ENCODE measurements at regions not wholly inside any gene's neighbourhood (a gene's known extent, or its start where the extent isn't known, plus 50 kb on each side); places are given as distances from the start of the nearest gene placed in this dataset.

- no peak for DNase-seq
Observed at GRCh38 chr12:125606312-125606711, 541.1 kb downstream of the AACS start.

GRCh38 chr12:125610292-125610691 is 545.1 kb downstream of the AACS start:
- DNase-seq = no peak

DNA sequence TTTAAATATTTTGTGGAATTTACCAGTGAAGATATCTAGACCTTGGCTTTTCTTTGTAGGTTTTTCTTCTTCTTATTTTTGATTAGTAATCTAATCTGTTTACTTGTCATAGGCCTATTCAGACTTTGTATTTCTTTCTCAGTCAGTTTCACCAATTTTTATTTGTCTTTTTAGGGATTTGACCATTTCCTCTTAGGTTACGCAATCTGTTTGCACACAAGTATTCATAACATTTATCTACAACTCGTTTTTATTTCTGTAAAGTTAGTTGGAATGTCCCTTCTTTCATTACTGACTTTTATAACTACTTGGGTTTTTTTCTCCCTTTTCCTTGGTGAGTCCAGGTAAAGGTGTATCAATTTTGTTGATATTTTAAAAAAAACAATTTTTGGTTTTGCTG is 545.7 kb downstream of the AACS start:
- DNase-seq = no peak

DNA sequence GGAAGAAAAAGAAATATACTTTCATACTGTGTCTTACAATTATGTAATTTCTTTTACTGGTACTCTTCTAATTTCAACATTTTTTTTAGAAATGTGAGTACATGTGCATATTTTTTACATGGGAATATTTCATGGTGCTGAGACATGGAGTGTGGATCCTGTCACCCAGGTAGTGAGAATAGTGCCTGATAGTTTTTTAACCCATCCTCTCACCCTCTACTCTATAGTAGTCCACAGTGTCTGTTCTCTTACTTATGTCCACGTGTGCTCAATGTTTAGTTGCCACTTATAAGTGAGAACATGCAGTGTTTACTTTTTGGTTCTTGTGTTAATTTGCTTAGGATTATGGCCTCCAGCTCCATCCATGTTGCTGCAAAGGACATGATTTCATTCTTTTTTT is 548.8 kb downstream of the AACS start:
- DNase-seq = no peak

GRCh38 chr12:125619723-125620122 is 554.5 kb downstream of the AACS start:
- no peak for DNase-seq

DNA sequence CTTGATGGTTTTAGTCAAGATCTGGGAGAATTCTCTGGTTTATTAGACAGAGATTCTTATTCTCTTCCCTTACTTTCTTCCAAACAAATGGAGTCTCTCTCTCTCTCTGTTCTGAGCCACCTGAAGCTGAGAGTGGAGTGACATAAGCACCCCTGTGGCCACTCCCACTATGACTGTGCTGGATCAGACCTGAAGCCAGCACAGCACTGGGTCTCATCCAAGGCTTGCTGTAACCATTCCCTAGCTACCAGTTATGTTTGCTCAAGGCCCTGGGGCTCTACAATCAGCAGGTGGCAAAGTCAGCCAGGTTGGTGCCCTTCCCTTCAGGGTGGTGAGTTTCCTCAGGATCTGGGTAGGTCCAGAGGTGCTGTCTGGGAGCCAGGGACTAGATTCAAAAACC is 568.5 kb downstream of the AACS start:
- no peak for DNase-seq

DNA sequence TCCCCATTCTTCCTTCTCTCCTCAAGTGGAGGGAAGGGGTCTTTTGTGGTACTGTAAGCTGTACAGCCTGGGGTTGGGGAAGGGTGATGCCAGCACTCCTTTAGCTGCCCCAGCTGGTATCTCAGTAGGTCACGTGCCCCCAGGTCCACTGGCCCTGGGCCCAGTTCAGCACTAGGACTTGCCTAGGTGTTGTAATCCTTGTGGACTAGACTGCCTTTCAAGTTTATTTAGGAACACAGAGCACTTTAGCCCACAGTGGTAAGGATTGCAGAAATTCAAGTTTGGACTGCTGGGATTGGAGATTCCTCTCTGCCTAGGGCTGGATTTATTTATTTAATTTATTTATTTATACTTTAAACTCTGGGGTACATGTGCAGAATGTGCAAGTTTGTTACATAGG is 569.6 kb downstream of the AACS start:
- no peak for DNase-seq

DNA sequence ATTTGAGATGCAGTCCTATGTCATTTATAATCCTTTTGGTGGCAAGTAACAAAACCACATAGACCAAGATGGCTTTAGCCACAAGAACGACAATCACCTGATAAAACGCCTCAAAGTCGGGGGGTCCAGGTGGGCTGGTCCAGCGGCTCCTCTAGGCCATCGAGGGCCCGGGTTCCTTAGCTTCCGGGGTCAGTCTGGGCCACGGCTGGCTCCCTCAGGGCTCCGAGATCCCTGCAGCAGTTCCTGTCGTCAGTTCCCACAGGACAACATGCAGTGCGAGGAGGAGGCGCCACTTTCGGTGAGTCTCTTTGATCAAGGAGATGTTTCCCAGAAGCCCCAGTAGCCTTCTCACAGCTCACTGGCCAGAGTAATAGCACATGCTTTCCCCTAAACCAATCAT is 574.6 kb downstream of the AACS start:
- no peak for DNase-seq

- no peak for DNase-seq
Observed at GRCh38 chr12:125643055-125643454, 577.8 kb downstream of the AACS start.

GRCh38 chr12:125645724-125646123 is 580.5 kb downstream of the AACS start:
- no peak for DNase-seq

- no peak for DNase-seq
Observed at GRCh38 chr12:125650587-125650986, 585.4 kb downstream of the AACS start.

DNA sequence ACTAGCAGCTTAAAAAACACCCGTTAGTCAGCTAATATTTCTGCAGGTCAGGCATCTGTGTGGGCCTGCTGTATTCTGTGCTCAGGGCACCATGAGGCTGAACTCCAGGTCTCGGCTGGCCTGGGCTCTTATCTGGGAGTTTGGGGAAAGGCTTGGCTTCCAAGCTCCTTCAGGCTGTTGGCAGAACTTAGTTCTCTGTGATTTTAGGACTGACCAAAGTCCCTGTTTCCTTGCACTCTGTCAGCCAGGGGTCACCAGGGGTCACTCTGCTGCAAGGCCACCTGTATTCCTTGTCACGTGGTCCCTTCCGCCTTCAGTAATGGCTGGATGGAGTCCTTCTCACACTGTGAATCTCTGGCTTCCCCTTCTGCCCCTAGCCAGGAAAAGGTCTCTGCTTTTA is 586.4 kb downstream of the AACS start:
- DNase-seq = no peak

- DNase-seq = no peak
Observed at GRCh38 chr12:125652681-125653080, 587.4 kb downstream of the AACS start.

GRCh38 chr12:125657681-125658080 is 592.4 kb downstream of the AACS start:
- no peak for DNase-seq

DNA sequence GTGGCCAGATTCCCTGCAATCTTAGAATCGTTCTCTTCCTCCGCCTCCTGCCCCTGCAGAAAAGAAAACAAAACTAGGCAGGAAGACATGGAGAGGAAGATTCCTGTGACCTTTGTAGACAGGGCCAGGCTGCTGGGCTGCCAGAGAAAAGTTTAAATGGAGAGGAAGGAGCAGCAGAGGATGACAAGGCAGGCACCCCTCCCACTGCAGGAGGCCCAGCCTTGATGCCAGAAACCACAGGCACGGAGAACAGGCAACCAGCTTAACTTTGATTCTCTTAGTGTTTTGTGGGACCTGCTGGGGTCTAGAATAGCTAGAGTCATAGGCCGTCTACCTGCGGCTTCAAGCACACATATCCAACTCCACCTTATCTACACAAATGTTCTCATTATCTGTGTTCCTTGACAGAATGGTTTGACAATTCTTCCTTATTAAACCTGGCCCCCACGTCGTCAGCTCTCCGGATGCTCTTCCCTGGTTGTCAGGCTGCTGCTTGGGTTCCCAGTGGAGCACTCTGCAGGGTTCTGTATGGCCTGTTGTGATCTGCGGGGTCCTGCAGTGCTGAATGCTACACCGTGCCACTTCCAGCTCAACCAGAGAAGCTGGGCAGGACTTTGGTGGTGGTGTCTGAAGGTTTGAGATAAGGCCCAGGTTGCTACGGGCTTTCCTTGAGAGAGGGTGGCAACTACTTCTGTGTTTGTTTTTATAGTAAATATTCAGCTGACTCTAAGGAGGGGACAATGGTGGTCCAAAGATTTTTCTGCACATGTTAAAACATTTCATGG is 609.5 kb downstream of the AACS start:
- DNase-seq = no peak

GRCh38 chr12:125676366-125676765 is 611.1 kb downstream of the AACS start:
- DNase-seq = no peak

GRCh38 chr12:125677829-125678228 is 612.6 kb downstream of the AACS start:
- no peak for DNase-seq

DNA sequence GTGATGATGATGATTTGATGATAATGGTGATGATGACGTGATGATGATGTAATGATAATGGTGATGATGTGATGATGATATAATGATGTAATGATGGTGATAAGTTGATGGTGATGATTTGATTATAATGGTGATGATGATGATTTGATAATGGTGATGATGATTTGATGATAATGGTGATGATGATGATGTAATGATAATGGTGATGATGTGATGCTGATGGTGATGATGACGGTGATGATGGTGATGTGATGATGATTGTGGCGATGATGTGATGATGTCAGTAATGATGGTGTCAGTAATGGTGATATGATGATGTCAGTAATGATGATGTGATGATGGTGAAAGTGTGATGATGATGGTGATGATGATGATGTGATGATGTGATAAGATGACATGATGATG is 613.4 kb downstream of the AACS start:
- no peak for DNase-seq

DNA sequence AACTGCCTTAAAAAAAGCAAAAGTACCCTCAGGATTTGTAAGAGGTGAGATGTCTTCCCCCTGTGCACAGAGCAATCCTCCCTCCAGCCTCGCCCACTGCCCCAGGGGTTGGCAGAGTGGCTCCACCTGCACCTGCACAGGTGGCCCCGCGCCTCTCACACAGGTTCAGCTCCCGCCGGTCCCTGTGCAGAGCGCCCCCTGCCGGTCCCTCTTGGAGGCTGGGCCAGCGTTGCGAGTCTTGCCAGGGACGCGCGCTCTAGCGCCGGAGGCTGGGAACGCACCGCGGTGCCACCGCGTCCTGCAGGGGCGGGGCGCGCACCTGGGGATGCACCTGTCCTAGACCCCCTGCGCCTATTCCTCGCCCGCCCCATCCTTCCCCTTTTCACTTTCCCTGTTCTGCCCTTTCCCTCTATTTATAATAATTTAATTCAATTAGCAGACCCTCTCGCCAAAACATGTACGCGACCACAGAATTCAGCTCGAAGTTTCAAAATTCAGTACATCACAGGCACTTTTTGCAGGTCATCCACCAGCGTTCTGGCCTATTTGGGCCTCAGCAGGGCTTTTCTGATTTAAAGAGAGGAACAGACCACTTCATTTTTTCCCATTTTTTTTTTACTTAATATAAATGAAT is 618.6 kb downstream of the AACS start:
- no peak for DNase-seq

GRCh38 chr12:125684968-125685790 is 619.9 kb downstream of the AACS start:
- DNase-seq = no peak

- DNase-seq = no peak
Observed at GRCh38 chr12:125685915-125686314, 620.7 kb downstream of the AACS start.

DNA sequence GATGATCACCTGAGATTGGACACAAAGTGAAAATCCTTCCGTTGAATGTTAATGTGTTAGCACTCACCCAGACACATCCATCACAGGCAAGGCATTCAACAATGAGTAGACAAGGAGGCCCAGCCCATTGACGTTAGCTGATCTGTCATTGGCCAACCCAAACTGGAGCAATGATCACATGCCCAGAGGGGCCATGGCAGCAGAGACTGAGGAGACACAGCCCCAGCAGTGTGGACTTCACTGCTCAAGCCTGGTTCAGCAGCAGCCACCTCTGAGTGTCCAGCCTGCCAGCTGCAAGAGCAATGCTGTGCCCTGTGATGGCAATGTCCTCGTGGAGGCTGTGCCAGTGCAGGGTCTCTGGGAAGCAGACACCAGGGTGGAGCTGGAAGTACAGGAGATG is 622.2 kb downstream of the AACS start:
- no peak for DNase-seq

- DNase-seq = no peak
Observed at GRCh38 chr12:125687820-125688219, 622.6 kb downstream of the AACS start.

DNA sequence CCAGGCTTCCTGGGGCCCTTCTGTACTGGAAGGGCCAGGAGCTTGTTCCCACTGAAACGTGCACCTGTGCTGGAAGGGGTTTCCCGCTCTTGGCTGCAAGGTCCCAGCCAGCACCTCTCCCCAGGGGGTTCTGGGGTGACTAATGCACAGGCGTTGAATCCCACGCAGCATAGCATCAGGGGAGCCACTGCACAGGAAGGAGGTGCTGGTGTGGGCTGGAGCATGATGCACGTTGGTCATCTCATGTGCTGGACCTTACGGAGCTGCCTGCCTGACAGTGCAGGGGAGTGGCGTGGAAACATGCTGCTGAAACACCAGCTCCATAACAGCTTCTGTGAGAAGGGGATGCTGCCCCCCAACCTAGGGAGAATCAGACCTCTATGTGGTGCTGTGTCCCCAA is 623.0 kb downstream of the AACS start:
- DNase-seq = no peak
